Stomach (tissue), 8 donors: ENCODE measurements at regions not wholly inside any gene's neighbourhood (a gene's known extent, or its start where the extent isn't known, plus 50 kb on each side); places are given as distances from the start of the nearest gene placed in this dataset.
"Not testable (repeated sequence)": the region's sequence is repeated elsewhere in the genome, so short reads cannot be mapped to it uniquely, and the experiment has no call there.

Source experiments
- DNase-seq, 2 donors: peaks; one replicate each; pipeline versions ENCODE4 v3.0.0 to v3.0.0-alpha.2; 2013 to 2019
- H3K27ac ChIP-seq, 5 donors: fragments of 200-600 bp in 4 of 5; sonication (generic) in 4 of 5; one replicate each; pipeline ENCODE4 v1.5.1; 2013 to 2019; ENCODE audit warnings: mild to moderate bottlenecking in 1 of 5, moderate library complexity in 1 of 5
- H3K27me3 ChIP-seq, 3 donors: fragments of 200-600 bp; sonication (generic); one replicate each; pipeline ENCODE4 v1.5.1; 2017 to 2019; ENCODE audit warnings: mixed run types in 1 of 3
- H3K36me3 ChIP-seq, 4 donors: fragments of 200-600 bp; sonication (generic); 1 replicate in 3 of 4; 2 replicates in 1 of 4; pipeline ENCODE4 v1.5.1; 2016 to 2019
- H3K4me1 ChIP-seq, 4 donors: fragments of 200-600 bp; sonication (generic); one replicate each; pipeline ENCODE4 v1.5.1; 2016 to 2019
- H3K4me3 ChIP-seq, 4 donors: fragments of 200-600 bp; sonication (generic) in 3 of 4; one replicate each; pipeline ENCODE4 v1.5.1; 2016 to 2019; ENCODE audit warnings: mild to moderate bottlenecking in 1 of 4
- H3K9me3 ChIP-seq, 4 donors: fragments of 200-600 bp; sonication (generic); one replicate each; pipeline ENCODE4 v1.5.1; 2016 to 2019
- CTCF ChIP-seq, 7 experiments: fragments of 450-650 bp in 4 of 7; fragments of 200-600 bp in 3 of 7; sonication (generic) in 3 of 7; IDR thresholded peaks; one replicate each; pipeline ENCODE4 v1.5.1; 2016 to 2019; ENCODE audit warnings: antibody characterized with exemption in 7 of 7, control low read depth in 2 of 7, mild to moderate bottlenecking in 1 of 7
- EP300 ChIP-seq: sonication (generic); formaldehyde crosslinking; IDR thresholded peaks from one replicate; pipeline ENCODE4 v1.6.1; 2017; ENCODE audit warnings: antibody characterized with exemption
- POLR2A ChIP-seq, 4 donors: fragments of 450-650 bp; IDR thresholded peaks; one replicate each; pipeline ENCODE4 v1.6.1; 2016; ENCODE audit warnings: antibody characterized with exemption in 4 of 4, control low read depth in 2 of 4, mild to moderate bottlenecking in 1 of 4, moderate library complexity in 1 of 4
- POLR2AphosphoS5 ChIP-seq, 3 donors: sonication (generic); formaldehyde crosslinking; IDR thresholded peaks; one replicate each; pipeline ENCODE4 v1.6.1; 2016; ENCODE audit warnings: antibody characterized with exemption in 3 of 3
- WGBS, 5 donors: extraction: QIAGEN DNeasy Blood & Tissue Kit in 3 of 5; methylation state at CpG; one replicate each; pipeline versions ENCODE4 v1.1.5 to v1.1.7; 2013 to 2018; 5-methylcytosine and 5-hydroxymethylcytosine counted together
- intact Hi-C: fragments of 100-400 bp; cut with DNase I; formaldehyde crosslinking; loops from one replicate; pipeline ENCODE4 v1.15.1; 2023; ENCODE audit warnings: low total_unique reads
- donor health status: healthy with polysubstance abuse.
- donor health status: Bipolar disorder and iron deficiency.
- donor health status: healthy.

GRCh38 chr2:131801210-131801744 is 273.6 kb downstream of the CCDC74A start:
- Histone ChIP-seq H3K4me1 (peaks cover 5 to 17% (median 15%) of the 10 kb centered on the region in 4 donors), H3K27ac (no peak overlapping the region), H3K27me3 (peaks cover 0 to 23% (median 0%) of the 10 kb centered on the region in 3 donors), H3K4me3 (peak overlapping the region; percentile 38 to 53 (median 44)), H3K9me3 (no peaks in the 10 kb centered on the region), H3K36me3 (no peaks in the 10 kb centered on the region)
- intact Hi-C loops, result loop anchor here (10.0 kb wide), 1 partner anchor 126 kb away; no protein-coding TSS in a partner anchor
- TF ChIP-seq POLR2AphosphoS5 (IDR thresholded peaks at IDR 0.05) (no peak), CTCF (IDR thresholded peaks at IDR 0.05) (no peak), POLR2A (IDR thresholded peaks at IDR 0.05) (no peak), EP300 (no peak)
- peak in 1 of 2 donors; percentile 20 for DNase-seq
- 53 to 67% (median 58%) methylated on average over 22 to 42 of the region's 42 CpGs for WGBS, 5 donors

GRCh38 chr2:131801745-131802350 is 274.2 kb downstream of the CCDC74A start:
- peak; percentile 78 to 86 for DNase-seq
- H3K36me3 ChIP-seq, H3K9me3 ChIP-seq: not testable (repeated sequence)
- 0 to 9% (median 2%) methylated on average over 5 to 40 of the region's 41 CpGs for WGBS, 5 donors
- Histone ChIP-seq H3K27me3 (peaks cover 0 to 23% (median 0%) of the 10 kb centered on the region in 3 donors), H3K4me3 (peak overlapping the region; percentile 38 to 53 (median 44)), H3K4me1 (peaks cover 5 to 17% (median 15%) of the 10 kb centered on the region in 4 donors), H3K27ac (peak overlapping the region in 1 of 5 donors; percentile 13)
- TF ChIP-seq CTCF (IDR thresholded peaks at IDR 0.05), result peak in 4 of 7 experiments; percentile 28 to 89 (median 86)
- intact Hi-C loops, result loop anchor here (10.0 kb wide), 1 partner anchor 127 kb away; no protein-coding TSS in a partner anchor

- Histone ChIP-seq H3K4me1 (peaks cover 5 to 17% (median 15%) of the 10 kb centered on the region in 4 donors), H3K27ac (peak overlapping the region in 1 of 5 donors; percentile 13), H3K4me3 (peak overlapping the region; percentile 38 to 53 (median 44)), H3K27me3 (peaks cover 0 to 23% (median 0%) of the 10 kb centered on the region in 3 donors)
- peak; percentile 43 to 75 for DNase-seq
- H3K36me3 ChIP-seq, H3K9me3 ChIP-seq: not testable (repeated sequence)
- intact Hi-C loops, result loop anchor here (10.0 kb wide), 1 partner anchor 128 kb away; no protein-coding TSS in a partner anchor
- 3 to 14% (median 6%) methylated on average over 16 to 34 of the region's 34 CpGs for WGBS, 5 donors
Observed at GRCh38 chr2:131802351-131802836, 274.7 kb downstream of the CCDC74A start.

GRCh38 chr2:131803237-131803636 is 275.5 kb downstream of the CCDC74A start:
- intact Hi-C loops, result loop anchor here (10.0 kb wide), 1 partner anchor 128 kb away; no protein-coding TSS in a partner anchor
- H3K9me3 ChIP-seq, DNase-seq, H3K27ac ChIP-seq, H3K36me3 ChIP-seq, H3K4me3 ChIP-seq: not testable (repeated sequence)
- WGBS, 5 donors, result 58 to 73% (median 62%) methylated on average over 5 of the region's 5 CpGs
- H3K4me1 ChIP-seq, result peaks cover 5 to 17% (median 15%) of the 10 kb centered on the region in 4 donors
- H3K27me3 ChIP-seq, result peaks cover 0 to 23% (median 0%) of the 10 kb centered on the region in 3 donors

GRCh38 chr2:131812605-131813004 is 284.9 kb downstream of the CCDC74A start:
- H3K27ac ChIP-seq, H3K4me1 ChIP-seq, DNase-seq, intact Hi-C loops, H3K9me3 ChIP-seq, H3K36me3 ChIP-seq, H3K4me3 ChIP-seq, H3K27me3 ChIP-seq: not testable (repeated sequence)
- 40 to 72% (median 61%) methylated on average over 2 of the region's 2 CpGs for WGBS, 5 donors

- DNase-seq, H3K27me3 ChIP-seq, H3K4me1 ChIP-seq, H3K4me3 ChIP-seq, intact Hi-C loops, H3K9me3 ChIP-seq, H3K27ac ChIP-seq, H3K36me3 ChIP-seq: not testable (repeated sequence)
- WGBS, 5 donors, result 93 to 96% (median 94%) methylated on average over 14 to 21 of the region's 21 CpGs
Observed at GRCh38 chr2:131813378-131813777, 285.7 kb downstream of the CCDC74A start.

GRCh38 chr2:131818267-131818973 is 290.7 kb downstream of the CCDC74A start:
- H3K27me3 ChIP-seq, H3K27ac ChIP-seq, H3K9me3 ChIP-seq, DNase-seq, H3K4me1 ChIP-seq, H3K4me3 ChIP-seq, intact Hi-C loops, H3K36me3 ChIP-seq: not testable (repeated sequence)
- 50 to 72% (median 62%) methylated on average over 2 to 4 of the region's 4 CpGs for WGBS, 5 donors

- WGBS, 5 donors, result 10 to 80% (median 54%) methylated on average over 1 to 3 of the region's 3 CpGs
- DNase-seq, H3K4me3 ChIP-seq, H3K27me3 ChIP-seq, H3K36me3 ChIP-seq, H3K27ac ChIP-seq, H3K9me3 ChIP-seq, H3K4me1 ChIP-seq, intact Hi-C loops: not testable (repeated sequence)
Observed at GRCh38 chr2:131822237-131822721, 294.6 kb downstream of the CCDC74A start.

- H3K27me3 ChIP-seq, H3K27ac ChIP-seq, H3K4me3 ChIP-seq, H3K4me1 ChIP-seq, intact Hi-C loops, H3K36me3 ChIP-seq, H3K9me3 ChIP-seq, DNase-seq: not testable (repeated sequence)
- 81 to 100% (median 92%) methylated on average over 1 to 2 of the region's 2 CpGs for WGBS, 5 donors
Observed at GRCh38 chr2:131823058-131823457, 295.4 kb downstream of the CCDC74A start.
